WTC11 (cell line): ENCODE measurements at regions not wholly inside any gene's neighbourhood (a gene's known extent, or its start where the extent isn't known, plus 50 kb on each side); places are given as distances from the start of the nearest gene placed in this dataset.

Experiments used
- CTCF ChIP-seq: fragments of 200-600 bp; IDR thresholded peaks from 2 replicates; pipeline ENCODE4 v1.8.0; 2022; ENCODE audit warnings: antibody characterized with exemption
- SP1 ChIP-seq: sonication (generic); formaldehyde crosslinking; conservative IDR thresholded peaks from 2 replicates; pipeline ENCODE4 v1.8.1; 2022; ENCODE audit warnings: missing genetic modification reagents
- TCF7 ChIP-seq: sonication (generic); formaldehyde crosslinking; IDR thresholded peaks from 2 replicates; pipeline ENCODE4 v1.8.0; 2022; ENCODE audit warnings: mild to moderate bottlenecking, low read depth, missing genetic modification reagents, moderate library complexity

- no peak for TF ChIP-seq CTCF
- no peak for TF ChIP-seq TCF7 (CRISPR knock-in tag)
- no peak for TF ChIP-seq SP1 (CRISPR knock-in tag)
Measured at GRCh38 chr3:29070959-29071634, 209.8 kb upstream of the RBMS3 start.
